H9 (cell line): ENCODE measurements at regions not wholly inside any gene's neighbourhood (a gene's known extent, or its start where the extent isn't known, plus 50 kb on each side); places are given as distances from the start of the nearest gene placed in this dataset.

ENCODE experiments used
- DNase-seq: peaks from one replicate; pipeline ENCODE4 v3.0.0-alpha.2; 2017
- H2AFZ ChIP-seq: one replicate; pipeline ENCODE4 v1.6.1; 2013; ENCODE audit warnings: mild to moderate bottlenecking, low read length, control low read depth, moderate library complexity
- H2AK5ac ChIP-seq: 2 replicates; pipeline ENCODE4 v1.6.1; 2013; ENCODE audit warnings: low read length, control low read depth, mixed read lengths; ENCODE audit not compliant: insufficient read length
- H2BK120ac ChIP-seq: one replicate; pipeline ENCODE4 v1.6.1; 2013; ENCODE audit warnings: low read depth, mild to moderate bottlenecking, low read length, control low read depth, inconsistent platforms; ENCODE audit not compliant: poor library complexity, severe bottlenecking
- H2BK12ac ChIP-seq: 2 replicates; pipeline ENCODE4 v1.6.1; 2013; ENCODE audit warnings: low read length, control low read depth, mixed read lengths, low read depth; ENCODE audit not compliant: insufficient read length
- H2BK15ac ChIP-seq: 2 replicates; pipeline ENCODE4 v1.6.1; 2013; ENCODE audit warnings: low read depth, low read length, control low read depth
- H2BK20ac ChIP-seq: one replicate; pipeline ENCODE4 v1.6.1; 2013; ENCODE audit warnings: low read depth, mild to moderate bottlenecking, low read length, control low read depth, inconsistent platforms; ENCODE audit not compliant: poor library complexity, severe bottlenecking
- H2BK5ac ChIP-seq: 2 replicates; pipeline ENCODE4 v1.6.1; 2013; ENCODE audit warnings: low read length, control low read depth, mixed read lengths; ENCODE audit not compliant: insufficient read length
- H3K14ac ChIP-seq: 2 replicates; pipeline ENCODE4 v1.6.1; 2013; ENCODE audit warnings: low read length, control low read depth; ENCODE audit not compliant: insufficient read depth
- H3K18ac ChIP-seq: 2 replicates; pipeline ENCODE4 v1.6.1; 2013; ENCODE audit warnings: low read depth, mild to moderate bottlenecking, mixed read lengths, low read length, control low read depth; ENCODE audit not compliant: insufficient read length
- H3K23ac ChIP-seq: 2 replicates; pipeline ENCODE4 v1.6.1; 2013; ENCODE audit warnings: low read length, control low read depth, mixed read lengths, low read depth; ENCODE audit not compliant: insufficient read length
- H3K23me2 ChIP-seq: 2 replicates; pipeline ENCODE4 v1.6.1; 2013; ENCODE audit warnings: low read depth, mild to moderate bottlenecking, mixed read lengths, low read length, control low read depth; ENCODE audit not compliant: insufficient read length, poor library complexity, severe bottlenecking
- H3K27ac ChIP-seq: 2 replicates; pipeline ENCODE4 v1.5.1; 2013; ENCODE audit warnings: low read length, control low read depth, mixed read lengths, low read depth; ENCODE audit not compliant: insufficient read length
- H3K27me3 ChIP-seq: 2 replicates; pipeline ENCODE4 v1.6.1; 2013; ENCODE audit warnings: low read length, control low read depth, inconsistent platforms; ENCODE audit not compliant: insufficient read depth
- H3K4ac ChIP-seq: 2 replicates; pipeline ENCODE4 v1.6.1; 2013; ENCODE audit warnings: low read depth, mild to moderate bottlenecking, control low read depth, inconsistent platforms, low read length, moderate library complexity
- H3K4me1 ChIP-seq: 2 replicates; pipeline ENCODE4 v1.6.1; 2013; ENCODE audit warnings: low read length, control low read depth, inconsistent platforms; ENCODE audit not compliant: insufficient read depth
- H3K4me2 ChIP-seq: 2 replicates; pipeline ENCODE4 v1.6.1; 2013; ENCODE audit warnings: low read length, control low read depth, mixed read lengths; ENCODE audit not compliant: insufficient read length, insufficient read depth
- H3K56ac ChIP-seq: 2 replicates; pipeline ENCODE4 v1.6.1; 2013; ENCODE audit warnings: low read depth, mild to moderate bottlenecking, mixed read lengths, low read length, control low read depth; ENCODE audit not compliant: insufficient read length
- H3K79me1 ChIP-seq: 2 replicates; pipeline ENCODE4 v1.6.1; 2013; ENCODE audit warnings: low read depth, mild to moderate bottlenecking, moderate library complexity, low read length, control low read depth, inconsistent platforms; ENCODE audit not compliant: insufficient read depth, poor library complexity, severe bottlenecking
- H3K79me2 ChIP-seq: 2 replicates; pipeline ENCODE4 v1.6.1; 2013; ENCODE audit warnings: low read length, control low read depth, inconsistent platforms; ENCODE audit not compliant: insufficient read depth
- H3K9ac ChIP-seq: 2 replicates; pipeline ENCODE4 v1.6.1; 2013; ENCODE audit warnings: low read length, control low read depth, mixed read lengths; ENCODE audit not compliant: insufficient read length; ENCODE audit errors: extremely low read depth
- H3K9me3 ChIP-seq: one replicate; pipeline ENCODE4 v1.6.1; 2013; ENCODE audit warnings: low read depth, low read length, inconsistent platforms; ENCODE audit not compliant: control insufficient read depth
- H3T11ph ChIP-seq: one replicate; pipeline ENCODE4 v1.6.1; 2013; ENCODE audit warnings: mild to moderate bottlenecking, low read length, control low read depth, inconsistent platforms
- H4K20me1 ChIP-seq: one replicate; pipeline ENCODE4 v1.6.1; 2013; ENCODE audit not compliant: control insufficient read depth, insufficient read length, insufficient read depth
- H4K5ac ChIP-seq: 2 replicates; pipeline ENCODE4 v1.6.1; 2013; ENCODE audit warnings: low read depth, mild to moderate bottlenecking, mixed read lengths, low read length, control low read depth; ENCODE audit not compliant: insufficient read length
- H4K8ac ChIP-seq: replicated peaks from 2 replicates; pipeline ENCODE4 v1.6.1; 2013; ENCODE audit warnings: low read length, control low read depth, mixed read lengths, low read depth; ENCODE audit not compliant: insufficient read length
- H4K91ac ChIP-seq: 2 replicates; pipeline ENCODE4 v1.6.1; 2013; ENCODE audit warnings: low read depth, mild to moderate bottlenecking, moderate library complexity, mixed read lengths, low read length, control low read depth; ENCODE audit not compliant: insufficient read length
- H3K27ac Mint-ChIP-seq, 3 experiments: 2 replicates in 2 of 3; 3 replicates in 1 of 3; pipeline ENCODE4 v1.8.0; 2020 to 2021; ENCODE audit warnings: mixed read lengths in 3 of 3, mild to moderate bottlenecking in 1 of 3, moderate library complexity in 1 of 3
- H3K27me3 Mint-ChIP-seq: 2 replicates; pipeline ENCODE4 v1.8.0; 2021; ENCODE audit warnings: low read depth, mild to moderate bottlenecking, moderate library complexity, mixed read lengths
- H3K36me3 Mint-ChIP-seq, 3 experiments: 2 replicates in 2 of 3; 3 replicates in 1 of 3; pipeline ENCODE4 v1.8.0; 2020 to 2021; ENCODE audit warnings: low read depth in 3 of 3, mixed read lengths in 3 of 3; ENCODE audit not compliant: insufficient read depth in 1 of 3
- H3K4me1 Mint-ChIP-seq, 2 experiments: 2 replicates each; pipeline ENCODE4 v1.8.0; 2020; ENCODE audit warnings: mixed read lengths in 2 of 2
- H3K4me3 Mint-ChIP-seq, 2 experiments: 2 replicates in 1 of 2; 3 replicates in 1 of 2; pipeline ENCODE4 v1.8.0; 2020 to 2021; ENCODE audit warnings: mild to moderate bottlenecking in 2 of 2, mixed read lengths in 2 of 2, moderate library complexity in 1 of 2
- H3K9me3 Mint-ChIP-seq, 2 experiments: 2 replicates in 1 of 2; 3 replicates in 1 of 2; pipeline ENCODE4 v1.8.0; 2020; ENCODE audit warnings: mild to moderate bottlenecking in 2 of 2, mixed read lengths in 2 of 2, moderate library complexity in 1 of 2
- CTCF ChIP-seq: fragments of 200-600 bp; sonication (generic); conservative IDR thresholded peaks from 3 replicates; pipeline ENCODE4 v1.8.0; 2021; ENCODE audit warnings: antibody characterized with exemption, mild to moderate bottlenecking
- WGBS: extraction: QIAGEN DNeasy Blood & Tissue Kit; methylation state at CpG from one replicate; pipeline ENCODE4 v1.1.7; 2013; ENCODE audit warnings: missing lambda C conversion rate, low lambda C conversion rate, mixed read lengths; ENCODE audit not compliant: insufficient read length; ENCODE audit errors: extremely low coverage; 5-methylcytosine and 5-hydroxymethylcytosine counted together

- no peak overlapping the region for H4K5ac ChIP-seq
- no peaks in the 10 kb centered on the region for H3K79me2 ChIP-seq
- H3K27me3 ChIP-seq = no peaks in the 10 kb centered on the region
- H2BK120ac ChIP-seq = no peak overlapping the region
- Mint-ChIP-seq H3K9me3 (no peaks in the 10 kb centered on the region; a peak in 1 of 5 replicates), H3K4me1 (peaks cover 0 to 6% of the 10 kb centered on the region in 2 experiments; a peak in 2 of 4 replicates), H3K36me3 (no peaks in the 10 kb centered on the region), H3K27me3 (peaks cover 12% of the 10 kb centered on the region), H3K27ac (no peak overlapping the region), H3K4me3 (no peak overlapping the region)
- H3K23ac ChIP-seq = no peak overlapping the region
- no peak overlapping the region for H3K9ac ChIP-seq
- H3K79me1 ChIP-seq = no peaks in the 10 kb centered on the region
- no peaks in the 10 kb centered on the region for H3K9me3 ChIP-seq
- no peak overlapping the region for H3K4ac ChIP-seq
- H3K23me2 ChIP-seq = no peaks in the 10 kb centered on the region
- WGBS = no CpG with 5 or more reads among the region's 25 CpGs
- H3K14ac ChIP-seq = no peak overlapping the region
- no peak overlapping the region for H2BK15ac ChIP-seq
- no peak overlapping the region for H3K27ac ChIP-seq
- H2BK12ac ChIP-seq = no peak overlapping the region
- H2AK5ac ChIP-seq = no peak overlapping the region
- DNase-seq = no peak
- H3K4me1 ChIP-seq = no peaks in the 10 kb centered on the region
- H3T11ph ChIP-seq = no peak overlapping the region
- H2AFZ ChIP-seq = no peak overlapping the region
- no peak overlapping the region for H3K56ac ChIP-seq
- no peak overlapping the region for H2BK20ac ChIP-seq
- no peak overlapping the region for H3K4me2 ChIP-seq
- no peak for TF ChIP-seq CTCF
- H4K91ac ChIP-seq = no peak overlapping the region
- H3K18ac ChIP-seq = no peak overlapping the region
- no peaks in the 10 kb centered on the region for H4K20me1 ChIP-seq
- H2BK5ac ChIP-seq = no peak overlapping the region
- no peak overlapping the region for H4K8ac ChIP-seq
Observed at GRCh38 chr16:86963600-86964575, 353.3 kb downstream of the C16orf95 start.
